GM23248 (cell line): ENCODE measurements at regions not wholly inside any gene's neighbourhood (a gene's known extent, or its start where the extent isn't known, plus 50 kb on each side); places are given as distances from the start of the nearest gene placed in this dataset.

ENCODE experiments used
- DNase-seq: peaks from one replicate; pipeline ENCODE4 v3.0.0-alpha.2; 2015
- H2AFZ ChIP-seq: fragments of 200-600 bp; sonication (generic); 2 replicates; pipeline ENCODE4 v1.6.1; 2016; ENCODE audit warnings: antibody characterized with exemption
- H3F3A ChIP-seq: fragments of 200-600 bp; sonication (generic); 2 replicates; pipeline ENCODE4 v1.6.1; 2016; ENCODE audit warnings: mild to moderate bottlenecking, antibody characterized with exemption, mixed run types; ENCODE audit not compliant: insufficient read depth
- H3K27ac ChIP-seq: fragments of 200-600 bp; sonication (generic); 2 replicates; pipeline ENCODE4 v1.5.1; 2016; ENCODE audit warnings: mild to moderate bottlenecking
- H3K27me3 ChIP-seq: fragments of 200-600 bp; sonication (generic); replicated peaks from 2 replicates; pipeline ENCODE4 v1.6.1; 2016; ENCODE audit warnings: mild to moderate bottlenecking; ENCODE audit not compliant: insufficient read depth
- H3K36me3 ChIP-seq: fragments of 200-600 bp; sonication (generic); 2 replicates; pipeline ENCODE4 v1.6.1; 2016; ENCODE audit warnings: low read depth, mild to moderate bottlenecking
- H3K4me1 ChIP-seq: fragments of 200-600 bp; sonication (generic); 2 replicates; pipeline ENCODE4 v1.6.1; 2016; ENCODE audit warnings: mild to moderate bottlenecking; ENCODE audit not compliant: insufficient read depth
- H3K4me2 ChIP-seq: fragments of 200-600 bp; sonication (generic); one replicate; pipeline ENCODE4 v1.6.1; 2016; ENCODE audit warnings: mild to moderate bottlenecking; ENCODE audit not compliant: unreplicated experiment
- H3K4me3 ChIP-seq: fragments of 200-600 bp; sonication (generic); 2 replicates; pipeline ENCODE4 v1.5.1; 2016; ENCODE audit warnings: mild to moderate bottlenecking
- H3K79me2 ChIP-seq: fragments of 200-600 bp; sonication (generic); 2 replicates; pipeline ENCODE4 v1.6.1; 2016; ENCODE audit warnings: mild to moderate bottlenecking; ENCODE audit not compliant: insufficient read depth
- H3K9ac ChIP-seq: fragments of 200-600 bp; sonication (generic); 2 replicates; pipeline ENCODE4 v1.6.1; 2016; ENCODE audit warnings: mild to moderate bottlenecking
- H3K9me2 ChIP-seq: fragments of 200-600 bp; sonication (generic); 2 replicates; pipeline ENCODE4 v1.6.1; 2016; ENCODE audit warnings: mixed run types, mild to moderate bottlenecking, moderate library complexity; ENCODE audit not compliant: insufficient read depth
- H3K9me3 ChIP-seq: fragments of 200-600 bp; sonication (generic); one replicate; pipeline ENCODE4 v1.6.1; 2017; ENCODE audit warnings: low read depth
- H4K20me1 ChIP-seq: fragments of 200-600 bp; sonication (generic); 2 replicates; pipeline ENCODE4 v1.6.0; 2016; ENCODE audit not compliant: insufficient read depth
- EZH2 ChIP-seq: fragments of 200-600 bp; sonication (generic); IDR thresholded peaks from 2 replicates; pipeline ENCODE4 v1.6.1; 2018; ENCODE audit warnings: antibody characterized with exemption, mild to moderate bottlenecking; ENCODE audit not compliant: insufficient read depth, poor library complexity, severe bottlenecking
- EZH2phosphoT487 ChIP-seq: fragments of 200-600 bp; sonication (generic); IDR thresholded peaks from 2 replicates; pipeline ENCODE4 v1.6.1; 2018; ENCODE audit warnings: antibody characterized with exemption, moderate library complexity, mild to moderate bottlenecking, low read depth; ENCODE audit not compliant: insufficient read depth
- WGBS, 2 experiments: methylation state at CpG; one replicate each; pipeline ENCODE4 v1.1.6; 2015 to 2017; ENCODE audit warnings: low lambda C conversion rate in 2 of 2, low coverage in 1 of 2; ENCODE audit errors: missing lambda C conversion rate in 2 of 2; 5-methylcytosine and 5-hydroxymethylcytosine counted together
- in situ Hi-C: fragments of 300-500 bp; cut with MboI; formaldehyde crosslinking; loops from 2 replicates; pipeline ENCODE4 v1.15.0; 2020

- Histone ChIP-seq H2AFZ (no peak overlapping the region), H3K9me2 (no peaks in the 10 kb centered on the region), H3K4me2 (no peak overlapping the region), H3K36me3 (no peaks in the 10 kb centered on the region), H3K27ac (no peak overlapping the region), H3K79me2 (no peaks in the 10 kb centered on the region), H4K20me1 (no peaks in the 10 kb centered on the region), H3K9ac (no peak overlapping the region), H3K9me3 (peaks cover 3% of the 10 kb centered on the region), H3K4me1 (no peaks in the 10 kb centered on the region), H3K27me3 (no peaks in the 10 kb centered on the region), H3K4me3 (no peak overlapping the region), H3F3A (no peaks in the 10 kb centered on the region)
- in situ Hi-C loops, result no loop called here
- TF ChIP-seq EZH2 (no peak), EZH2phosphoT487 (no peak)
- 2 to 3% methylated on average over 2 of the region's 2 CpGs for WGBS, 2 experiments
- DNase-seq, result no peak
These were observed 148.1 kb upstream of the RPRM start for GRCh38 chr2:153626676-153627075.

DNA sequence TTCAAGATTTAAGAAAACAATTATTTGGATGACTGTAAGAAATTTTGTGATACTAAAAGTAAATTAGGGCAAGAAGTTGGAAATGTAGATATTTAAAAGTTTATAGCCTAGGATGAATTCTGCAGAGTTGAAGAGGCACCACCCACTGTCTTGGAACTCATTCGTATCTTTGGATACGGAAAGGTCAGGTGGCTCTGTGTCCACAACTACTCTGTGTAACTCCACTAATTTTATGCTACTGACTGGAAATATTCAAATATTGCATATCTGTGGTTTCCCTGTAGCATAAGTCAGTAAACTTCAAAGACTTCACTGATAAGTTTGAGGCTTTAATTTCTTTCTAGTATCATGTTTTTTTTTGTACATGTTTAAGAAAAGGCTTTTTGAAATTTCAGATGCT, 156.9 kb upstream of the RPRM start:
- Histone ChIP-seq H3K4me1 (no peaks in the 10 kb centered on the region), H3K27me3 (no peaks in the 10 kb centered on the region), H3K9me3 (no peaks in the 10 kb centered on the region), H3K9me2 (no peaks in the 10 kb centered on the region), H3K79me2 (no peaks in the 10 kb centered on the region), H3K4me3 (no peak overlapping the region), H2AFZ (no peak overlapping the region), H3K9ac (no peak overlapping the region), H3F3A (no peaks in the 10 kb centered on the region), H3K27ac (no peak overlapping the region), H3K36me3 (no peaks in the 10 kb centered on the region), H3K4me2 (no peak overlapping the region), H4K20me1 (no peaks in the 10 kb centered on the region)
- no peak for DNase-seq
- in situ Hi-C loops, result no loop called here
- 32 to 50% methylated on average over 2 of the region's 2 CpGs for WGBS, 2 experiments
- TF ChIP-seq EZH2 (no peak), EZH2phosphoT487 (no peak)

- Histone ChIP-seq H3K4me2 (no peak overlapping the region), H3K9ac (no peak overlapping the region), H3K9me3 (no peaks in the 10 kb centered on the region), H3K79me2 (no peaks in the 10 kb centered on the region), H3F3A (no peaks in the 10 kb centered on the region), H3K27me3 (no peaks in the 10 kb centered on the region), H3K9me2 (no peaks in the 10 kb centered on the region), H3K4me1 (no peaks in the 10 kb centered on the region), H3K4me3 (no peak overlapping the region), H3K36me3 (no peaks in the 10 kb centered on the region), H2AFZ (no peak overlapping the region), H3K27ac (no peak overlapping the region), H4K20me1 (no peaks in the 10 kb centered on the region)
- in situ Hi-C loops, result no loop called here
- no peak for DNase-seq
- WGBS, 2 experiments, result 38 to 45% methylated on average over 2 of the region's 2 CpGs
- TF ChIP-seq EZH2 (no peak), EZH2phosphoT487 (no peak)
These were observed 162.5 kb upstream of the RPRM start for GRCh38 chr2:153641046-153641445.

DNA sequence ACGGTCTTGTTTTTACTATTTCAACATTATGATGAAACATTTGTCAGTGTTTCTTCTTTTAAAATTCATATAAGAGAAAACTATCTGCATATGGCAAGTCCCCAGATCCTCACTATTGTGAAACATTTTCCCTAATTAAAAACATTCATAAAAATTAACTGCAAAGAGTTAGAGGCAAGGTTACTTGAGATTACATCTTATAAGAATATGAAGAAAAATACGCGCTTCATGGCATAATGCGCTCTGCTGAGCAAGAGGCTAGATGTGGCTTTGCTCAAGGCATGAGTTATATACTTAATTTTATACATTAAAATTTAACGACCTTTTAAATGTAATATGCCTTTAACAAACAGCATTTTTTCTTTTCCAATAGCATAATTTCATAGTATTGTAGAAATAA, 166.4 kb upstream of the RPRM start:
- Histone ChIP-seq H3K4me2 (no peak overlapping the region), H3F3A (no peaks in the 10 kb centered on the region), H3K9me2 (no peaks in the 10 kb centered on the region), H2AFZ (no peak overlapping the region), H3K9me3 (no peaks in the 10 kb centered on the region), H3K79me2 (no peaks in the 10 kb centered on the region), H3K9ac (no peak overlapping the region), H3K4me3 (no peak overlapping the region), H3K27ac (no peak overlapping the region), H3K4me1 (no peaks in the 10 kb centered on the region), H4K20me1 (no peaks in the 10 kb centered on the region), H3K36me3 (no peaks in the 10 kb centered on the region), H3K27me3 (no peaks in the 10 kb centered on the region)
- WGBS, 2 experiments, result 4 to 5% methylated on average over 5 of the region's 5 CpGs
- in situ Hi-C loops, result no loop called here
- no peak for DNase-seq
- TF ChIP-seq EZH2phosphoT487 (no peak), EZH2 (no peak)

DNA sequence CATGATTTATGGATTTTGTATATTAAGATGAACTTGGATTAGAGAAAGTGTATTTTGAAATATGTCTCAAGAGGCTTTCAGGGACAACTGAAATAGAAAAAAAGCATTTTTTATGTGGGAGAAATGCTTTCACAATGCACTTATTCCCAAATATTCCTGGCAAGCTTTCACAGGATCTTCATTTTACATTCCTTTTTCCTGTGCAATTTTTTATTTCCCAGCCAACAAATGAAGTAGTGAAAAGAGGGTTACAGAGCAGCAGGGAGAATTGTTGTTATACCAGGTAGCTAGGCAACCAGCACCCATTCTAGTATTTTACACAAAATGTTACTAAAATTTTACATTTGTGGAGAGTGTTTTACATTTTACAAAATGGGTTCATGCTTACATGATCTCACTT, 167.0 kb upstream of the RPRM start:
- Histone ChIP-seq H3K9me2 (no peaks in the 10 kb centered on the region), H3K9me3 (no peaks in the 10 kb centered on the region), H2AFZ (no peak overlapping the region), H3K27ac (no peak overlapping the region), H3K27me3 (no peaks in the 10 kb centered on the region), H3F3A (no peaks in the 10 kb centered on the region), H3K4me1 (no peaks in the 10 kb centered on the region), H3K4me2 (no peak overlapping the region), H3K4me3 (no peak overlapping the region), H3K36me3 (no peaks in the 10 kb centered on the region), H3K79me2 (no peaks in the 10 kb centered on the region), H4K20me1 (no peaks in the 10 kb centered on the region), H3K9ac (no peak overlapping the region)
- no peak for DNase-seq
- no peak for TF ChIP-seq EZH2phosphoT487
- TF ChIP-seq EZH2, result no peak
- in situ Hi-C loops, result no loop called here
